HL-60 (cell line): ENCODE measurements at regions not wholly inside any gene's neighbourhood (a gene's known extent, or its start where the extent isn't known, plus 50 kb on each side); places are given as distances from the start of the nearest gene placed in this dataset.

Source experiments
- DNase-seq, 2 experiments: peaks; one replicate each; pipeline ENCODE4 v3.0.0-alpha.2; 2010 to 2020; ENCODE audit warnings: low read depth in 1 of 2, low spot score in 1 of 2
- H3K27ac ChIP-seq: fragments of 250-450 bp; sonication (Bioruptor Pico); replicated peaks from 2 replicates; pipeline ENCODE4 v1.5.1; 2020; ENCODE audit warnings: mild to moderate bottlenecking, moderate library complexity
- H3K27me3 ChIP-seq: fragments of 250-450 bp; sonication (Bioruptor Pico); 2 replicates; pipeline ENCODE4 v1.5.1; 2021; ENCODE audit warnings: mild to moderate bottlenecking, moderate library complexity; ENCODE audit not compliant: insufficient read depth, poor library complexity, severe bottlenecking
- H3K4me3 ChIP-seq: replicated peaks from 2 replicates; pipeline ENCODE4 v1.5.1; 2011; ENCODE audit warnings: mild to moderate bottlenecking, control low read depth, low read length; ENCODE audit not compliant: insufficient read depth
- CTCF ChIP-seq: IDR thresholded peaks from one replicate; pipeline ENCODE4 v1.5.1; 2011; ENCODE audit warnings: low read length, control low read depth, inconsistent platforms; ENCODE audit not compliant: insufficient read depth
- GABPA ChIP-seq: IDR thresholded peaks from 2 replicates; pipeline ENCODE4 v1.6.1; 2012; ENCODE audit warnings: low read depth
- POLR2AphosphoS5 ChIP-seq: IDR thresholded peaks from 2 replicates; pipeline ENCODE4 v1.6.1; 2012; ENCODE audit warnings: low read depth
- REST ChIP-seq: IDR thresholded peaks from 2 replicates; pipeline ENCODE4 v1.6.1; 2012; ENCODE audit warnings: low read depth; ENCODE audit not compliant: insufficient replicate concordance
- SPI1 ChIP-seq: IDR thresholded peaks from 2 replicates; pipeline ENCODE4 v1.6.1; 2012; ENCODE audit warnings: low read depth, mild to moderate bottlenecking, borderline replicate concordance

GRCh38 chr6:18584372-18584771 is 197.2 kb downstream of the RNF144B start:
- TF ChIP-seq SPI1: no peak
- no peak for TF ChIP-seq POLR2AphosphoS5
- TF ChIP-seq GABPA: no peak
- TF ChIP-seq CTCF: no peak
- no peak for TF ChIP-seq REST
- Histone ChIP-seq H3K27ac (no peak overlapping the region), H3K27me3 (no peaks in the 10 kb centered on the region), H3K4me3 (no peak overlapping the region)
- DNase-seq: no peak

- TF ChIP-seq GABPA (no peak), POLR2AphosphoS5 (no peak), SPI1 (no peak; the same call in 1 of the 2 replicates), CTCF (no peak), REST (no peak)
- no peak overlapping the region for H3K4me3 ChIP-seq
- DNase-seq: peak in 1 of 2 experiments; percentile 50
- H3K27me3 ChIP-seq: no peaks in the 10 kb centered on the region
- H3K27ac ChIP-seq: no peak overlapping the region
Measured at GRCh38 chr6:18585032-18585573, 198.0 kb downstream of the RNF144B start.

- DNase-seq: no peak
Measured at GRCh38 chr6:18586133-18586532, 199.0 kb downstream of the RNF144B start.

More at GRCh38 chr6:18586133-18586532, 199.0 kb downstream of the RNF144B start:
- TF ChIP-seq CTCF (no peak), GABPA (no peak), REST (no peak), POLR2AphosphoS5 (no peak), SPI1 (no peak)
- Histone ChIP-seq H3K4me3 (no peak overlapping the region), H3K27me3 (no peaks in the 10 kb centered on the region), H3K27ac (no peak overlapping the region)
